Upper lobe of right lung (tissue), 1 donor: ENCODE measurements at regions not wholly inside any gene's neighbourhood (a gene's known extent, or its start where the extent isn't known, plus 50 kb on each side); places are given as distances from the start of the nearest gene placed in this dataset.

ENCODE experiments used
- ATAC-seq: fragments of 200-7000 bp; cut with Tn5 transposase; one replicate; pipeline ENCODE4 v1.9.1; 2020; ENCODE audit warnings: mild to moderate bottlenecking, moderate library complexity
- DNase-seq: peaks from one replicate; pipeline ENCODE4 v3.0.0-alpha.2; 2020
- H3K27ac ChIP-seq: fragments of 200-600 bp; one replicate; pipeline ENCODE4 v1.8.0; 2022
- H3K27me3 ChIP-seq: fragments of 200-600 bp; one replicate; pipeline ENCODE4 v1.8.0; 2022; ENCODE audit warnings: mild to moderate bottlenecking
- H3K36me3 ChIP-seq: fragments of 200-600 bp; one replicate; pipeline ENCODE4 v1.8.0; 2022
- H3K4me1 ChIP-seq: fragments of 200-600 bp; one replicate; pipeline ENCODE4 v1.8.0; 2022
- H3K4me3 ChIP-seq: fragments of 200-600 bp; one replicate; pipeline ENCODE4 v1.8.0; 2022; ENCODE audit warnings: mild to moderate bottlenecking
- H3K9me3 ChIP-seq: fragments of 200-600 bp; one replicate; pipeline ENCODE4 v1.8.0; 2022
- CTCF ChIP-seq: fragments of 200-600 bp; IDR thresholded peaks from one replicate; pipeline ENCODE4 v1.8.0; 2022; ENCODE audit warnings: antibody characterized with exemption
- intact Hi-C: fragments of 100-400 bp; cut with DNase I; formaldehyde crosslinking; loops from one replicate; pipeline ENCODE4 v1.11.0; 2022
- donor health status: DM: no; HTN: yes; CAD: no; lungs with severe emphysema.

GRCh38 chr20:17014756-17015366, 212.0 kb upstream of the PCSK2 start:
- Histone ChIP-seq H3K9me3 (no peaks in the 10 kb centered on the region), H3K4me1 (no peaks in the 10 kb centered on the region), H3K36me3 (no peaks in the 10 kb centered on the region), H3K27ac (no peak overlapping the region), H3K4me3 (no peak overlapping the region), H3K27me3 (no peaks in the 10 kb centered on the region)
- no peak for ATAC-seq
- DNase-seq: no peak
- TF ChIP-seq CTCF: no peak
- intact Hi-C loops: no loop called here

- H3K27me3 ChIP-seq: no peaks in the 10 kb centered on the region
- no peak for TF ChIP-seq CTCF
- DNase-seq (no peak), ATAC-seq (no peak)
- no peak overlapping the region for H3K27ac ChIP-seq
- H3K4me3 ChIP-seq: no peak overlapping the region
- H3K4me1 ChIP-seq: no peaks in the 10 kb centered on the region
- intact Hi-C loops: no loop called here
- no peaks in the 10 kb centered on the region for H3K9me3 ChIP-seq
- no peaks in the 10 kb centered on the region for H3K36me3 ChIP-seq
Observed at GRCh38 chr20:17017232-17017631, 209.6 kb upstream of the PCSK2 start.

- TF ChIP-seq CTCF: no peak
- Histone ChIP-seq H3K4me1 (peaks cover 5% of the 10 kb centered on the region), H3K27me3 (no peaks in the 10 kb centered on the region), H3K36me3 (no peaks in the 10 kb centered on the region), H3K4me3 (no peak overlapping the region), H3K9me3 (no peaks in the 10 kb centered on the region), H3K27ac (no peak overlapping the region)
- ATAC-seq (no peak), DNase-seq (no peak)
- intact Hi-C loops: no loop called here
Observed at GRCh38 chr20:17021481-17021880, 205.4 kb upstream of the PCSK2 start.

GRCh38 chr20:17023036-17023435, 203.8 kb upstream of the PCSK2 start:
- no peak for ATAC-seq
- Histone ChIP-seq H3K36me3 (no peaks in the 10 kb centered on the region), H3K27ac (no peak overlapping the region), H3K4me3 (no peak overlapping the region), H3K4me1 (peaks cover 5% of the 10 kb centered on the region), H3K27me3 (no peaks in the 10 kb centered on the region), H3K9me3 (no peaks in the 10 kb centered on the region)
- intact Hi-C loops: no loop called here
- no peak for DNase-seq
- TF ChIP-seq CTCF: no peak

GRCh38 chr20:17023806-17024205, 203.0 kb upstream of the PCSK2 start:
- peak; percentile 76 for DNase-seq

More at GRCh38 chr20:17023806-17024205, 203.0 kb upstream of the PCSK2 start:
- ATAC-seq: peak; percentile 92
- no peak for TF ChIP-seq CTCF
- Histone ChIP-seq H3K36me3 (no peaks in the 10 kb centered on the region), H3K9me3 (no peaks in the 10 kb centered on the region), H3K27me3 (no peaks in the 10 kb centered on the region), H3K27ac (no peak overlapping the region), H3K4me3 (no peak overlapping the region), H3K4me1 (peaks cover 5% of the 10 kb centered on the region)
- intact Hi-C loops: no loop called here
